T-helper 1 cell treated with Interleukin-12 subunit alpha and Interleukin-12 subunit beta and Interleukin-4 antibody, amounts not matched to agents 30 ng/mL and 1 ng/mL, for 36 hours (primary cell): ENCODE measurements at regions not wholly inside any gene's neighbourhood (a gene's known extent, or its start where the extent isn't known, plus 50 kb on each side); places are given as distances from the start of the nearest gene placed in this dataset.
"Not testable (repeated sequence)": the region's sequence is repeated elsewhere in the genome, so short reads cannot be mapped to it uniquely, and the experiment has no call there.

Experiments used
- intact Hi-C: fragments of 100-400 bp; cut with micrococcal nuclease; formaldehyde crosslinking; loops from one replicate; pipeline ENCODE4 v1.15.1; 2024

- intact Hi-C loops, result no loop called here
These were observed 114.1 kb downstream of the GXYLT1 start for GRCh38 chr12:42030588-42030987.

- intact Hi-C loops, result no loop called here
These were observed 117.1 kb downstream of the GXYLT1 start for GRCh38 chr12:42027546-42027945.

GRCh38 chr12:42024495-42024830 lies 120.2 kb downstream of the GXYLT1 start:
- intact Hi-C loops, result loop anchor here (1.0 kb wide), 4 partner anchors 308 to 1078 kb away; no protein-coding TSS in a partner anchor

GRCh38 chr12:42023733-42024494 lies 120.8 kb downstream of the GXYLT1 start:
- intact Hi-C loops, result loop anchor here (1.0 kb wide), 4 partner anchors 308 to 1078 kb away; no protein-coding TSS in a partner anchor

GRCh38 chr12:42021937-42022336 lies 122.7 kb downstream of the GXYLT1 start:
- intact Hi-C loops, result not testable (repeated sequence)

GRCh38 chr12:42021469-42021868 lies 123.2 kb downstream of the GXYLT1 start:
- intact Hi-C loops, result no loop called here

- intact Hi-C loops, result no loop called here
These were observed 124.4 kb downstream of the GXYLT1 start for GRCh38 chr12:42020226-42020625.

GRCh38 chr12:42019746-42020145 lies 124.9 kb downstream of the GXYLT1 start:
- intact Hi-C loops, result no loop called here

- intact Hi-C loops, result no loop called here
These were observed 127.6 kb downstream of the GXYLT1 start for GRCh38 chr12:42017051-42017450.

- intact Hi-C loops, result no loop called here
These were observed 129.6 kb downstream of the GXYLT1 start for GRCh38 chr12:42015051-42015461.

GRCh38 chr12:42012501-42012900 lies 132.2 kb downstream of the GXYLT1 start:
- intact Hi-C loops, result not testable (repeated sequence)

- intact Hi-C loops, result no loop called here
These were observed 134.0 kb downstream of the GXYLT1 start for GRCh38 chr12:42010715-42011114.

GRCh38 chr12:42010257-42010656 lies 134.4 kb downstream of the GXYLT1 start:
- intact Hi-C loops, result no loop called here

GRCh38 chr12:42008996-42009395 lies 135.7 kb downstream of the GXYLT1 start:
- intact Hi-C loops, result no loop called here

GRCh38 chr12:42003031-42003430 lies 141.6 kb downstream of the GXYLT1 start:
- intact Hi-C loops, result no loop called here

GRCh38 chr12:42002563-42002962 lies 142.1 kb downstream of the GXYLT1 start:
- intact Hi-C loops, result no loop called here

- intact Hi-C loops, result no loop called here
These were observed 146.2 kb downstream of the GXYLT1 start for GRCh38 chr12:41998436-41998835.

- intact Hi-C loops, result no loop called here
These were observed 151.4 kb downstream of the GXYLT1 start for GRCh38 chr12:41993283-41993682.

- intact Hi-C loops, result no loop called here
These were observed 151.9 kb downstream of the GXYLT1 start for GRCh38 chr12:41992692-41993215.

- intact Hi-C loops, result no loop called here
These were observed 152.7 kb downstream of the GXYLT1 start for GRCh38 chr12:41992022-41992421.

- intact Hi-C loops, result no loop called here
These were observed 156.0 kb downstream of the GXYLT1 start for GRCh38 chr12:41988715-41989114.

GRCh38 chr12:41986513-41986912 lies 158.2 kb downstream of the GXYLT1 start:
- intact Hi-C loops, result not testable (repeated sequence)

GRCh38 chr12:41983856-41984255 lies 160.8 kb downstream of the GXYLT1 start:
- intact Hi-C loops, result no loop called here
